Colonic mucosa (tissue), 4 donors: ENCODE measurements at regions not wholly inside any gene's neighbourhood (a gene's known extent, or its start where the extent isn't known, plus 50 kb on each side); places are given as distances from the start of the nearest gene placed in this dataset.
"Not testable (repeated sequence)": the region's sequence is repeated elsewhere in the genome, so short reads cannot be mapped to it uniquely, and the experiment has no call there.

Source experiments
- DNase-seq: peaks from one replicate; pipeline ENCODE4 v3.0.0-alpha.2; 2020
- H3K27ac ChIP-seq: fragments of 200-600 bp; one replicate; pipeline ENCODE4 v1.8.0; 2021
- H3K27me3 ChIP-seq: fragments of 200-600 bp; one replicate; pipeline ENCODE4 v1.8.0; 2021
- H3K36me3 ChIP-seq: fragments of 200-600 bp; one replicate; pipeline ENCODE4 v1.8.0; 2021
- H3K4me1 ChIP-seq: fragments of 200-600 bp; one replicate; pipeline ENCODE4 v1.8.0; 2021; ENCODE audit warnings: mild to moderate bottlenecking
- H3K4me3 ChIP-seq: fragments of 200-600 bp; one replicate; pipeline ENCODE4 v1.8.0; 2021
- H3K9ac ChIP-seq, 2 donors: one replicate each; pipeline ENCODE4 v1.7.0; 2013; ENCODE audit warnings: control low read depth in 2 of 2, low read depth in 2 of 2, low read length in 2 of 2
- H3K9me3 ChIP-seq: fragments of 200-600 bp; one replicate; pipeline ENCODE4 v1.8.0; 2021
- intact Hi-C: fragments of 100-400 bp; cut with DNase I; formaldehyde crosslinking; loops from one replicate; pipeline ENCODE4 v1.14.1; 2022
- TF ChIP-seq, protein P1 (sequence below): fragments of 200-600 bp; IDR thresholded peaks from one replicate; pipeline ENCODE4 v1.8.0; 2022; ENCODE audit warnings: antibody characterized with exemption, mild to moderate bottlenecking
- donor health status: healthy.
- donor health status: DM: no; HTN: no; CAD: no.
- donor health status: DM: no; HTN: no; CAD: no.

DNA sequence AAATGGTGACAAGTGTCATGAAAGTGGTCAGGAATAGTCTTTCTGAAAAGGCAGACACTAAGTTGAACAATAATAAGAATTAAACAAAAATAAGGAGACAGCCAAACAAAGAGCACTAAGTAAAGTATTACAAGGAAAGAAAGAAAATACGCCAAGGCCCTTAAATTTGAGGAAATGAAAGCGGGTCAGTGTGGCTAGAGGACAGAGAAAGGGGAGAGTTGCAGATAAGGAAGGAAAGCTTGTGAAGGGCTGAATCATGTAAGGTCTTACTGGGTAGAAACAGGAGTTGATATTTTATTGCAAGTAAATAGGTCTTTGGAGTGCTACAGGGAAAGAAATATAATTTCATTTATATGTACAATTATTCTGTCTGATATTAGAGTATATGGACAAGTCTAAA, 732.1 kb downstream of the EPHA7 start:
- Histone ChIP-seq H3K27ac (no peak overlapping the region), H3K9me3 (no peaks in the 10 kb centered on the region), H3K36me3 (no peaks in the 10 kb centered on the region), H3K4me3 (no peak overlapping the region), H3K27me3 (no peaks in the 10 kb centered on the region), H3K4me1 (no peaks in the 10 kb centered on the region), H3K9ac (no peak overlapping the region)
- DNase-seq, result no peak
- TF ChIP-seq, protein P1, sequence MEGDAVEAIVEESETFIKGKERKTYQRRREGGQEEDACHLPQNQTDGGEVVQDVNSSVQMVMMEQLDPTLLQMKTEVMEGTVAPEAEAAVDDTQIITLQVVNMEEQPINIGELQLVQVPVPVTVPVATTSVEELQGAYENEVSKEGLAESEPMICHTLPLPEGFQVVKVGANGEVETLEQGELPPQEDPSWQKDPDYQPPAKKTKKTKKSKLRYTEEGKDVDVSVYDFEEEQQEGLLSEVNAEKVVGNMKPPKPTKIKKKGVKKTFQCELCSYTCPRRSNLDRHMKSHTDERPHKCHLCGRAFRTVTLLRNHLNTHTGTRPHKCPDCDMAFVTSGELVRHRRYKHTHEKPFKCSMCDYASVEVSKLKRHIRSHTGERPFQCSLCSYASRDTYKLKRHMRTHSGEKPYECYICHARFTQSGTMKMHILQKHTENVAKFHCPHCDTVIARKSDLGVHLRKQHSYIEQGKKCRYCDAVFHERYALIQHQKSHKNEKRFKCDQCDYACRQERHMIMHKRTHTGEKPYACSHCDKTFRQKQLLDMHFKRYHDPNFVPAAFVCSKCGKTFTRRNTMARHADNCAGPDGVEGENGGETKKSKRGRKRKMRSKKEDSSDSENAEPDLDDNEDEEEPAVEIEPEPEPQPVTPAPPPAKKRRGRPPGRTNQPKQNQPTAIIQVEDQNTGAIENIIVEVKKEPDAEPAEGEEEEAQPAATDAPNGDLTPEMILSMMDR, result no peak
- intact Hi-C loops, result no loop called here

DNA sequence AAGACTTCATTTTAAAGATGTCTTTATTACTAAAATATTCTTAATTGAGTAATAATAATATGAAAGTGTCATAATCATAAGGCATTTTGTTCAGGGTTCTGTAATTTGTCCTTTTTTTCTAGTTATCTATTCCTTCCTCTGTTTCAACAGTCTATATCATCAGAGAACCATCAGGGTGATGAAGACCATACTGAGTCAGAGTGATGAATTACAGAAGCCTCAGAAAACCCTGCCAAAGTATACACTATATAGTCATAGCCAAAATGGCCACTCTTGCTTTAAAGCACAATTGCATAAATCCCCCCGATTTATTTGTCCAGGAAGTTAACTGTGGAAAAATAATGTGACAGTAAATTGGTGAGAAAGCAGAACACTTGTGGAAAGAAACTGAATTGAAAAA, 735.0 kb downstream of the EPHA7 start:
- Histone ChIP-seq H3K9ac (no peak overlapping the region), H3K4me1 (no peaks in the 10 kb centered on the region), H3K27me3 (no peaks in the 10 kb centered on the region), H3K4me3 (no peak overlapping the region), H3K36me3 (no peaks in the 10 kb centered on the region), H3K9me3 (no peaks in the 10 kb centered on the region), H3K27ac (no peak overlapping the region)
- TF ChIP-seq, protein P1, result no peak
- DNase-seq, result no peak
- intact Hi-C loops, result no loop called here

DNA sequence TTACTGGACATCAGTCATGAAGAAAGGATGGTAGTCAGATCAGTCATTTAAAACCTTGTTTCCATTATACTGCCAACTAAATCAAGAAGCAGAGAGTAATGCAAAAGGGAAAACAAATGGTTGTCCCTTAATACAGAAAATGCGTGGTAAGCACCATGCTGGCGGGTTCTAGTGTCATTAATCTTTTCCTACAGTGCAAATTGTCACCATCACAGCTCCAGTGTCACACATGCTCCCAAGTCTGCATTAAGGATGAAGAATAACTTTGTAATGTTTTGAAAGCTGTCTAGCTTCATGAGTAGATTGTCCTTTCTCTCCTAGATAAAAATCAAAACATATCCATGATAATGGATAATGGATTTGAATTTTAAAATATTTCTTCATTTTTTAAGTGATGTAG, 735.6 kb downstream of the EPHA7 start:
- H3K4me3 ChIP-seq, result no peak overlapping the region
- H3K9me3 ChIP-seq, result no peaks in the 10 kb centered on the region
- H3K36me3 ChIP-seq, result no peaks in the 10 kb centered on the region
- H3K27ac ChIP-seq, result no peak overlapping the region
- TF ChIP-seq, protein P1, result no peak
- intact Hi-C loops, result no loop called here
- no peaks in the 10 kb centered on the region for H3K27me3 ChIP-seq
- H3K4me1 ChIP-seq, result no peaks in the 10 kb centered on the region
- H3K9ac ChIP-seq, result no peak overlapping the region
- no peak for DNase-seq

DNA sequence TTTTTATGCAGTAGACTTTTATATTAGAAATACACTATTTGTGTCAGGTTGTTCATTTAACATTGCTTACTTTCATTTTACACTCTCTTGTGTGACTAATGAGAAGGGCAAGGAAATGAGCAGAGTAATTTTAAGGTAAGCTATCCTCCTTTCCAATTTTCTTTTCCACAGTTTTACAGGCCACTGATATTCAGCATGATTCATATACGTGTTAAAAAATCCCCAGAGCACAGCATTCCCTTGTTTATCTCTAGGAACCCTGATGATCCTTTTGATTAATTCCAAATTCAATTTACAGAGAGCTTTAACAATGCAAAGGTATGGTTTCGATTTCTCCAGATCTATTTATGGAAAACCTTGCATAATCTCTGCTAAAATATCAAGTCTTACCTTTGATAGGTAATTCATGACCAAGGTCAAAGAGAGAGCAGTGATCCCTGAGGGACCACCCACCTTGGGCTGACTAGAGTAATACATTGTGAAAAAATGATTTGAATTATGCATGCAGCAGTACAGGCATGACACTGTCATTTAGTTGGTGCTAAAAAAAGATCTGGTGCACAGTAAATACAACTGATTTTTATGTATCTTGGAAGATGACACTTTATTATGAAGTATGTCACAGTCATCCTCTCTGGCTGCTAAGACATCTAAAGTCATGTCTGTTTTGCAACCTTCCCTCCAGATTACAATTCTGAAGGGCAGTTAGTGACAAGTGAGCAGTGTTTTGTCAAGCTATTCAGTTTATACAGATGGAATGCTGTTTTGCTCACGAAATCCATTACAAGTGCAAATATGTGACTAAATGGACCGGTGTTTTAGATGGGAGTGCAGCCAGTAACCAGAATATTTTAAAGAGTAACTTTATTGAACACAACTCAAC, 736.6 kb downstream of the EPHA7 start:
- intact Hi-C loops, result no loop called here
- no peaks in the 10 kb centered on the region for H3K9me3 ChIP-seq

DNA sequence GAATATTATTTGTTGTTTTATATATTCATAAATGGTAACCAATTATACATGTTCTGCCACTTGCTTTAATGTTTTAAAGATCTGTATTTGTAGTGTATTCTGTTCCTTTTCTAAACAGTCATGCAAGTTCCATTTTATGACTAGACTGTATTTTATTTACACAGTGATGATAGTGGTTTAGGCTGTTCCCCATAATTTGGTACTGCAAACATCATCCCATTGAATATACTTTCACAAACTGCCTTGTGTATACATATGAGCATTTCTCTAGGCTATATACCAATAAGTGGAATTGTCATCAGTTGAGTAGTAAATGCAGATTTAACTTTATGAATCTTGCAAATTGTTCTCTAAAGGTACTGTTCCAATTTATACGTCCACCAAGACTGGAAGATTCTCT, 738.0 kb downstream of the EPHA7 start:
- H3K9ac ChIP-seq, result no peak overlapping the region
- no peak for DNase-seq
- no peaks in the 10 kb centered on the region for H3K36me3 ChIP-seq
- no peak overlapping the region for H3K27ac ChIP-seq
- intact Hi-C loops, result no loop called here
- no peak overlapping the region for H3K4me3 ChIP-seq
- no peaks in the 10 kb centered on the region for H3K27me3 ChIP-seq
- H3K9me3 ChIP-seq, result no peaks in the 10 kb centered on the region
- H3K4me1 ChIP-seq, result no peaks in the 10 kb centered on the region
- TF ChIP-seq, protein P1, result no peak

More for the DNA sequence above, 736.6 kb downstream of the EPHA7 start:
- no peak overlapping the region for H3K9ac ChIP-seq
- DNase-seq, result no peak
- no peaks in the 10 kb centered on the region for H3K4me1 ChIP-seq
- TF ChIP-seq, protein P1, result no peak
- no peak overlapping the region for H3K27ac ChIP-seq
- no peaks in the 10 kb centered on the region for H3K27me3 ChIP-seq
- no peaks in the 10 kb centered on the region for H3K36me3 ChIP-seq
- H3K4me3 ChIP-seq, result no peak overlapping the region

DNA sequence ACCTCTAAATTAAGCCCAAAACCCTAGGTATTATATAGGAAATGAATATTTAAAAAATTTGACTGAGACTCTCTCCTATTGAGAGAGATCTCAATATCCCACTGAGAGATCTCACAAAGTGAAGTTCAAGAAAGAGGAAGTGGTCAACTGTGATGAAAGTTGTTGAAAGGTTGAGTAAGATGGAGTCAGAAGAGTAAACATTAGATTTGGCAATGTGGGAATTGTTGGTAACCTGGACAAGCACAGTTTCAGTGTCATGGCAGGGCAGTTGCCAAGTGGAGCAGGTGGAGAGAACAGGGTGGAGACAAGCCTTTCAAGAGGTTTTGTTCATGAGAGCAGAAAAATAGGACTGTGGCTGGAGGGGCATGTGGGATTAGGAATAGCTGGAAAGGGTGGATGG, 747.9 kb downstream of the EPHA7 start:
- DNase-seq, H3K9ac ChIP-seq, H3K4me3 ChIP-seq, H3K27me3 ChIP-seq, H3K9me3 ChIP-seq, H3K36me3 ChIP-seq, intact Hi-C loops, H3K27ac ChIP-seq, H3K4me1 ChIP-seq: not testable (repeated sequence)
